ENCODE measurements at regions not wholly inside any gene's neighbourhood (a gene's known extent, or its start where the extent isn't known, plus 50 kb on each side); places are given as distances from the start of the nearest gene placed in this dataset.

GRCh38 chr3:140822401-140823047 is 119.1 kb upstream of the SLC25A36 start:
- DNase-seq (ENCODE audit: low spot score in 2 of 2) = no peak
- H3K4me3 ChIP-seq (ENCODE audit: low read depth, poor library complexity, severe bottlenecking) = no peak overlapping the region
- 34 to 35% methylated on average over 3 of the region's 3 CpGs for WGBS, 2 donors
- TF ChIP-seq CTCF (IDR thresholded peaks at IDR 0.05) = no peak
- TF ChIP-seq POLR2A (IDR thresholded peaks at IDR 0.05) = no peak
- intact Hi-C loops (cut with DNase I; ENCODE audit: low total_unique reads) = no loop called here

GRCh38 chr3:140823106-140823505 is 118.5 kb upstream of the SLC25A36 start:
- no peak overlapping the region for H3K4me3 ChIP-seq (ENCODE audit: low read depth, poor library complexity, severe bottlenecking)
- DNase-seq (ENCODE audit: low spot score in 2 of 2) = no peak
- TF ChIP-seq CTCF (IDR thresholded peaks at IDR 0.05) = no peak
- TF ChIP-seq POLR2A (IDR thresholded peaks at IDR 0.05) = no peak
- 75 to 83% methylated on average over 1 of the region's 1 CpG for WGBS, 2 donors
- intact Hi-C loops (cut with DNase I; ENCODE audit: low total_unique reads) = no loop called here

GRCh38 chr3:140827894-140828293 is 113.7 kb upstream of the SLC25A36 start:
- intact Hi-C loops (cut with DNase I; ENCODE audit: low total_unique reads) = no loop called here
- 75 to 100% methylated on average over 1 of the region's 1 CpG for WGBS, 2 donors
- no peak overlapping the region for H3K4me3 ChIP-seq (ENCODE audit: low read depth, poor library complexity, severe bottlenecking)
- no peak for DNase-seq (ENCODE audit: low spot score in 2 of 2)
- TF ChIP-seq POLR2A (IDR thresholded peaks at IDR 0.05) (no peak), CTCF (IDR thresholded peaks at IDR 0.05) (no peak)

- DNase-seq (ENCODE audit: low spot score in 2 of 2) = no peak
- intact Hi-C loops (cut with DNase I; ENCODE audit: low total_unique reads) = no loop called here
- no peak for TF ChIP-seq CTCF (IDR thresholded peaks at IDR 0.05)
- 80 to 88% methylated on average over 1 of the region's 1 CpG for WGBS, 2 donors
- no peak overlapping the region for H3K4me3 ChIP-seq (ENCODE audit: low read depth, poor library complexity, severe bottlenecking)
Observed at GRCh38 chr3:140828585-140828984, 113.1 kb upstream of the SLC25A36 start.

- DNase-seq (ENCODE audit: low spot score in 2 of 2) = no peak
- intact Hi-C loops (cut with DNase I; ENCODE audit: low total_unique reads) = no loop called here
- 95 to 98% methylated on average over 1 of the region's 1 CpG for WGBS, 2 donors
- no peak for TF ChIP-seq POLR2A (IDR thresholded peaks at IDR 0.05)
- no peak for TF ChIP-seq CTCF (IDR thresholded peaks at IDR 0.05)
- no peak overlapping the region for H3K4me3 ChIP-seq (ENCODE audit: low read depth, poor library complexity, severe bottlenecking)
Observed at GRCh38 chr3:140829796-140830195, 111.8 kb upstream of the SLC25A36 start.

GRCh38 chr3:140830391-140830790 is 111.2 kb upstream of the SLC25A36 start:
- no peak for TF ChIP-seq CTCF (IDR thresholded peaks at IDR 0.05)
- TF ChIP-seq POLR2A (IDR thresholded peaks at IDR 0.05) = no peak
- intact Hi-C loops (cut with DNase I; ENCODE audit: low total_unique reads) = no loop called here
- WGBS, 2 donors = 73 to 85% methylated on average over 1 of the region's 1 CpG
- DNase-seq (ENCODE audit: low spot score in 2 of 2) = no peak
- no peak overlapping the region for H3K4me3 ChIP-seq (ENCODE audit: low read depth, poor library complexity, severe bottlenecking)

Measured in lower leg skin (tissue), 4 donors.